Karpas-422 (cell line): ENCODE measurements at regions not wholly inside any gene's neighbourhood (a gene's known extent, or its start where the extent isn't known, plus 50 kb on each side); places are given as distances from the start of the nearest gene placed in this dataset.

ENCODE experiments used
- DNase-seq: peaks from one replicate; pipeline ENCODE4 v3.0.0-alpha.2; 2015
- H2AFZ ChIP-seq: fragments of 200-600 bp; sonication (generic); 2 replicates; pipeline ENCODE4 v1.6.1; 2014; ENCODE audit warnings: antibody characterized with exemption, low read length, mixed read lengths
- H3K27ac ChIP-seq: fragments of 200-600 bp; sonication (generic); 2 replicates; pipeline ENCODE4 v1.5.1; 2014; ENCODE audit warnings: mild to moderate bottlenecking, low read length, moderate library complexity
- H3K27me3 ChIP-seq: fragments of 200-600 bp; sonication (generic); 2 replicates; pipeline ENCODE4 v1.6.1; 2014; ENCODE audit warnings: low read length, mixed read lengths
- H3K36me3 ChIP-seq: fragments of 200-600 bp; sonication (generic); 2 replicates; pipeline ENCODE4 v1.6.1; 2014; ENCODE audit warnings: low read length, mixed read lengths; ENCODE audit not compliant: insufficient read depth
- H3K4me1 ChIP-seq: fragments of 200-600 bp; sonication (generic); 2 replicates; pipeline ENCODE4 v1.6.1; 2014; ENCODE audit warnings: mild to moderate bottlenecking, low read length, mixed read lengths
- H3K4me2 ChIP-seq: fragments of 200-600 bp; sonication (generic); 2 replicates; pipeline ENCODE4 v1.6.1; 2014; ENCODE audit warnings: low read length, low read depth, mild to moderate bottlenecking; ENCODE audit not compliant: poor library complexity, severe bottlenecking
- H3K4me3 ChIP-seq: fragments of 200-600 bp; sonication (generic); 2 replicates; pipeline ENCODE4 v1.5.1; 2014; ENCODE audit warnings: mild to moderate bottlenecking, antibody characterized with exemption, low read length, mixed read lengths
- H3K79me2 ChIP-seq: fragments of 200-600 bp; sonication (generic); 2 replicates; pipeline ENCODE4 v1.6.1; 2014; ENCODE audit warnings: mild to moderate bottlenecking, low read length, mixed read lengths
- H3K9ac ChIP-seq: fragments of 200-600 bp; sonication (generic); 2 replicates; pipeline ENCODE4 v1.6.0; 2014; ENCODE audit warnings: low read length
- H3K9me2 ChIP-seq: fragments of 200-600 bp; sonication (generic), shearing (Covaris generic); replicated peaks from 2 replicates; pipeline ENCODE4 v1.6.0; 2014; ENCODE audit warnings: mild to moderate bottlenecking, low read length, moderate library complexity; ENCODE audit not compliant: insufficient read depth
- H3K9me3 ChIP-seq: fragments of 300-700, 200-600 bp; sonication (generic); 2 replicates; pipeline ENCODE4 v1.6.1; 2014; ENCODE audit warnings: low read length, mixed read lengths
- H4K20me1 ChIP-seq: fragments of 200-600 bp; sonication (generic); 2 replicates; pipeline ENCODE4 v1.6.1; 2014; ENCODE audit warnings: mild to moderate bottlenecking, antibody characterized with exemption, low read length, low read depth; ENCODE audit not compliant: insufficient read depth

GRCh38 chr2:16284941-16285625 lies 344.7 kb downstream of the MYCN start:
- Histone ChIP-seq H3K36me3 (no peaks in the 10 kb centered on the region), H3K79me2 (no peaks in the 10 kb centered on the region), H3K4me1 (no peaks in the 10 kb centered on the region), H3K27ac (no peak overlapping the region), H2AFZ (no peak overlapping the region), H4K20me1 (no peaks in the 10 kb centered on the region), H3K9me3 (no peaks in the 10 kb centered on the region), H3K9ac (no peak overlapping the region), H3K4me3 (no peak overlapping the region), H3K27me3 (no peaks in the 10 kb centered on the region), H3K9me2 (no peaks in the 10 kb centered on the region), H3K4me2 (no peak overlapping the region)
- peak; percentile 23 for DNase-seq

GRCh38 chr2:16283071-16283850 lies 342.9 kb downstream of the MYCN start:
- no peaks in the 10 kb centered on the region for H3K4me1 ChIP-seq
- no peaks in the 10 kb centered on the region for H3K9me2 ChIP-seq
- no peaks in the 10 kb centered on the region for H3K79me2 ChIP-seq
- DNase-seq: peak; percentile 17
- no peaks in the 10 kb centered on the region for H4K20me1 ChIP-seq
- H2AFZ ChIP-seq: no peak overlapping the region
- no peaks in the 10 kb centered on the region for H3K9me3 ChIP-seq
- H3K36me3 ChIP-seq: no peaks in the 10 kb centered on the region
- no peak overlapping the region for H3K4me3 ChIP-seq
- H3K27ac ChIP-seq: no peak overlapping the region
- no peak overlapping the region for H3K9ac ChIP-seq
- no peak overlapping the region for H3K4me2 ChIP-seq
- H3K27me3 ChIP-seq: no peaks in the 10 kb centered on the region

- no peaks in the 10 kb centered on the region for H3K36me3 ChIP-seq
- H3K4me2 ChIP-seq: no peak overlapping the region
- H3K9me2 ChIP-seq: no peaks in the 10 kb centered on the region
- H3K79me2 ChIP-seq: no peaks in the 10 kb centered on the region
- no peak overlapping the region for H3K9ac ChIP-seq
- H3K4me1 ChIP-seq: no peaks in the 10 kb centered on the region
- H3K27me3 ChIP-seq: no peaks in the 10 kb centered on the region
- no peaks in the 10 kb centered on the region for H3K9me3 ChIP-seq
- DNase-seq: no peak
- H3K4me3 ChIP-seq: no peak overlapping the region
- no peak overlapping the region for H3K27ac ChIP-seq
- H4K20me1 ChIP-seq: no peaks in the 10 kb centered on the region
- H2AFZ ChIP-seq: no peak overlapping the region
Measured at GRCh38 chr2:16282511-16282910, 342.2 kb downstream of the MYCN start.

- peak; percentile 78 for DNase-seq
- no peak overlapping the region for H3K4me2 ChIP-seq
- H4K20me1 ChIP-seq: no peaks in the 10 kb centered on the region
- no peak overlapping the region for H3K9ac ChIP-seq
- H3K4me3 ChIP-seq: no peak overlapping the region
- H3K27ac ChIP-seq: no peak overlapping the region
- no peaks in the 10 kb centered on the region for H3K79me2 ChIP-seq
- H3K4me1 ChIP-seq: no peaks in the 10 kb centered on the region
- no peaks in the 10 kb centered on the region for H3K27me3 ChIP-seq
- H3K9me3 ChIP-seq: no peaks in the 10 kb centered on the region
- H3K9me2 ChIP-seq: no peaks in the 10 kb centered on the region
- H3K36me3 ChIP-seq: no peaks in the 10 kb centered on the region
- no peak overlapping the region for H2AFZ ChIP-seq
Measured at GRCh38 chr2:16281451-16282335, 341.3 kb downstream of the MYCN start.

DNA sequence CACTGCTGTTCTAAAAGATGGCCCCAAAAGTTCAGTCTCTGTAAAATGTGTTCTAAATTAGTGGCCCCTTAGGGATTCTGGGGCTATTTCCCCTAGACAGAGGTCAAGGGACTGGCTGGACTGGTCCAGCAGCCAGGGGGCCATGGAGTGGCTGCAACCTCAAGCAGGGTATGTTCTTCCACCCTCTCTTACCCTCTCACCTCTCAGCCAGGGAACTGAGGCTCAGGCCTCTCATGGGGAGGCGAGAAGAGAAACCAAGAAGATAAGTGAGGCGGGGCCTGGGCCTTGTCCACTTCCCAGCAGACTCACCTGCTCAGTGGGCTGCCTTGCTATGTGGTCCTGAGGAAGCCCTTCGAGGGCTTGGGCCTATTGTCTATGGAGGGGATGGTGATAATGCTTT lies 339.7 kb downstream of the MYCN start:
- DNase-seq: no peak
- Histone ChIP-seq H4K20me1 (no peaks in the 10 kb centered on the region), H3K9ac (no peak overlapping the region)

GRCh38 chr2:16279641-16280040 lies 339.3 kb downstream of the MYCN start:
- no peaks in the 10 kb centered on the region for H3K27me3 ChIP-seq
- H3K27ac ChIP-seq: no peak overlapping the region
- H4K20me1 ChIP-seq: no peaks in the 10 kb centered on the region
- no peak overlapping the region for H3K4me2 ChIP-seq
- no peaks in the 10 kb centered on the region for H3K79me2 ChIP-seq
- H3K9me2 ChIP-seq: no peaks in the 10 kb centered on the region
- H3K36me3 ChIP-seq: no peaks in the 10 kb centered on the region
- no peak overlapping the region for H2AFZ ChIP-seq
- H3K9ac ChIP-seq: no peak overlapping the region
- no peak for DNase-seq
- H3K4me3 ChIP-seq: no peak overlapping the region
- no peaks in the 10 kb centered on the region for H3K9me3 ChIP-seq
- no peaks in the 10 kb centered on the region for H3K4me1 ChIP-seq

More for the DNA sequence above, 339.7 kb downstream of the MYCN start:
- Histone ChIP-seq H3K27ac (no peak overlapping the region), H2AFZ (no peak overlapping the region), H3K9me2 (no peaks in the 10 kb centered on the region), H3K9me3 (no peaks in the 10 kb centered on the region), H3K27me3 (no peaks in the 10 kb centered on the region), H3K4me2 (no peak overlapping the region), H3K36me3 (no peaks in the 10 kb centered on the region), H3K4me3 (no peak overlapping the region), H3K79me2 (no peaks in the 10 kb centered on the region), H3K4me1 (no peaks in the 10 kb centered on the region)

DNA sequence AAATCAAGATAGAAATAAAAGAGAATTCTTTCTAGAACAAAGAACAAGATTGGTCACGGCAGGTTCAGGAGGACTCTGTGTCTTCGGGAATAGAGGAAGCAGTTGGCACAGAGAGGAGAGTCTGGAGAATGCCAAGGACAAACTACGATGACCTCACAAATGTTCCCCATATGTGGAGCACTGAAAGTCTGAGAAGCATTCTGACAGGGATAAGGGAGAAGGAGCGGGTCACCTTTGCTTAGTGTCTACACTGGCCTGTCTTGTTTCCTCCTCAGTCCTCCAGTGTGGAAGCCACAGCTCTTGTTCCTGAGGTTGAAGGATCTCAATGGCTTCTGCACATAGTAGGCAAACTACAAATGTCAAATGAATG lies 338.8 kb downstream of the MYCN start:
- no peak overlapping the region for H3K9ac ChIP-seq
- no peak for DNase-seq
- H3K4me2 ChIP-seq: no peak overlapping the region
- no peaks in the 10 kb centered on the region for H3K9me3 ChIP-seq
- no peak overlapping the region for H2AFZ ChIP-seq
- H3K9me2 ChIP-seq: no peaks in the 10 kb centered on the region
- H3K36me3 ChIP-seq: no peaks in the 10 kb centered on the region
- no peaks in the 10 kb centered on the region for H4K20me1 ChIP-seq
- no peaks in the 10 kb centered on the region for H3K79me2 ChIP-seq
- no peak overlapping the region for H3K4me3 ChIP-seq
- H3K4me1 ChIP-seq: no peaks in the 10 kb centered on the region
- no peak overlapping the region for H3K27ac ChIP-seq
- no peaks in the 10 kb centered on the region for H3K27me3 ChIP-seq
